Smooth muscle cell (in vitro differentiated cells): ENCODE measurements at regions not wholly inside any gene's neighbourhood (a gene's known extent, or its start where the extent isn't known, plus 50 kb on each side); places are given as distances from the start of the nearest gene placed in this dataset.
"Not testable (repeated sequence)": the region's sequence is repeated elsewhere in the genome, so short reads cannot be mapped to it uniquely, and the experiment has no call there.

Experiments
- DNase-seq: peaks from one replicate; lab custom pipeline; 2025; ENCODE audit not compliant: unreplicated experiment; lab: John Stamatoyannopoulos, UW
- H2AFZ ChIP-seq: fragments of 200-600 bp; sonication (generic); 2 replicates; pipeline ENCODE4 v1.6.0; 2016; ENCODE audit warnings: antibody characterized with exemption, low read depth, mild to moderate bottlenecking
- H3F3A ChIP-seq: fragments of 200-600 bp; sonication (generic); 2 replicates; pipeline ENCODE4 v1.6.0; 2017; ENCODE audit warnings: antibody characterized with exemption, low read depth
- H3K27ac ChIP-seq: fragments of 200-600 bp; sonication (generic); 2 replicates; pipeline ENCODE4 v1.5.1; 2016; ENCODE audit warnings: low read depth, mild to moderate bottlenecking
- H3K27me3 ChIP-seq: fragments of 200-600 bp; sonication (generic); 2 replicates; pipeline ENCODE4 v1.6.1; 2016; ENCODE audit warnings: low read depth, mild to moderate bottlenecking
- H3K36me3 ChIP-seq: fragments of 200-600 bp; sonication (generic); 2 replicates; pipeline ENCODE4 v1.5.1; 2016; ENCODE audit warnings: low read depth
- H3K4me1 ChIP-seq: fragments of 200-600 bp; sonication (generic); 2 replicates; pipeline ENCODE4 v1.5.1; 2016; ENCODE audit warnings: low read depth
- H3K4me2 ChIP-seq: fragments of 200-600 bp; sonication (generic); 2 replicates; pipeline ENCODE4 v1.6.0; 2016; ENCODE audit warnings: mild to moderate bottlenecking
- H3K4me3 ChIP-seq: fragments of 200-600 bp; sonication (generic); 2 replicates; pipeline ENCODE4 v1.5.1; 2016; ENCODE audit warnings: mild to moderate bottlenecking
- H3K79me2 ChIP-seq: fragments of 200-600 bp; sonication (generic); 2 replicates; pipeline ENCODE4 v1.6.0; 2016; ENCODE audit warnings: low read depth, mild to moderate bottlenecking
- H3K9ac ChIP-seq: fragments of 200-600 bp; sonication (generic); 2 replicates; pipeline ENCODE4 v1.6.0; 2016; ENCODE audit warnings: low read depth
- H3K9me3 ChIP-seq: fragments of 200-600 bp; sonication (generic); replicated peaks from 2 replicates; pipeline ENCODE4 v1.5.1; 2016; ENCODE audit warnings: low read depth
- H4K20me1 ChIP-seq: fragments of 200-600 bp; sonication (generic); 2 replicates; pipeline ENCODE4 v1.6.0; 2016; ENCODE audit warnings: low read depth
- WGBS: methylation state at CpG from one replicate; pipeline ENCODE4 v1.1.7; 2016; ENCODE audit warnings: low lambda C conversion rate; 5-methylcytosine and 5-hydroxymethylcytosine counted together
- TF ChIP-seq, protein P1 (sequence below): fragments of 200-600 bp; sonication (generic); IDR thresholded peaks from 2 replicates; pipeline ENCODE4 v1.5.1; 2017; ENCODE audit warnings: borderline replicate concordance, mild to moderate bottlenecking, antibody characterized with exemption; ENCODE audit not compliant: insufficient read depth, poor library complexity, severe bottlenecking

DNA sequence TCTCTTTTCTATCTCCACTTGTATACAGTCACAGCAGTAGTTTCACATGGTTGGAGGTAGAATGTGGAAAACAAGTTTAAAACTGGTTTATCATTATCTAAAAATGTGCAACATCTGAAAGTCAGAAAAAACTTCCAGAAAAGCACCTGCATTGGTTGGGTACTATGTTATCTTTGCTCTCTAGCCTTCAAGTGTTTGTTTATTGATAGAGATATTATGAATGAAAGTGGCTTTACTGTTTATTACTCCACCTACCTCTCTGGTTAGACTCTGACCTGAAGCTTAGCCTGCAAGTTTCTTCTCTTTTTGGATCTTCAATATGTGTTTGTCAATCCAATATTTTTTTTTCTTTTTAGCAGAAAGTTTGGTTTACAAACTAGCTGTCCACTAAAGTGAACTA lies 2161.4 kb upstream of the RAG2 start:
- Histone ChIP-seq H3K4me3 (no peak overlapping the region), H3K9me3 (no peaks in the 10 kb centered on the region), H3K4me2 (no peak overlapping the region), H3K27ac (no peak overlapping the region), H2AFZ (peak overlapping the region; percentile 16), H3K4me1 (no peaks in the 10 kb centered on the region), H3K27me3 (no peaks in the 10 kb centered on the region), H3K36me3 (no peaks in the 10 kb centered on the region), H3K9ac (no peak overlapping the region), H3F3A (no peaks in the 10 kb centered on the region), H3K79me2 (no peaks in the 10 kb centered on the region), H4K20me1 (no peaks in the 10 kb centered on the region)
- no peak for DNase-seq
- TF ChIP-seq, protein P1, sequence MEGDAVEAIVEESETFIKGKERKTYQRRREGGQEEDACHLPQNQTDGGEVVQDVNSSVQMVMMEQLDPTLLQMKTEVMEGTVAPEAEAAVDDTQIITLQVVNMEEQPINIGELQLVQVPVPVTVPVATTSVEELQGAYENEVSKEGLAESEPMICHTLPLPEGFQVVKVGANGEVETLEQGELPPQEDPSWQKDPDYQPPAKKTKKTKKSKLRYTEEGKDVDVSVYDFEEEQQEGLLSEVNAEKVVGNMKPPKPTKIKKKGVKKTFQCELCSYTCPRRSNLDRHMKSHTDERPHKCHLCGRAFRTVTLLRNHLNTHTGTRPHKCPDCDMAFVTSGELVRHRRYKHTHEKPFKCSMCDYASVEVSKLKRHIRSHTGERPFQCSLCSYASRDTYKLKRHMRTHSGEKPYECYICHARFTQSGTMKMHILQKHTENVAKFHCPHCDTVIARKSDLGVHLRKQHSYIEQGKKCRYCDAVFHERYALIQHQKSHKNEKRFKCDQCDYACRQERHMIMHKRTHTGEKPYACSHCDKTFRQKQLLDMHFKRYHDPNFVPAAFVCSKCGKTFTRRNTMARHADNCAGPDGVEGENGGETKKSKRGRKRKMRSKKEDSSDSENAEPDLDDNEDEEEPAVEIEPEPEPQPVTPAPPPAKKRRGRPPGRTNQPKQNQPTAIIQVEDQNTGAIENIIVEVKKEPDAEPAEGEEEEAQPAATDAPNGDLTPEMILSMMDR: no peak

DNA sequence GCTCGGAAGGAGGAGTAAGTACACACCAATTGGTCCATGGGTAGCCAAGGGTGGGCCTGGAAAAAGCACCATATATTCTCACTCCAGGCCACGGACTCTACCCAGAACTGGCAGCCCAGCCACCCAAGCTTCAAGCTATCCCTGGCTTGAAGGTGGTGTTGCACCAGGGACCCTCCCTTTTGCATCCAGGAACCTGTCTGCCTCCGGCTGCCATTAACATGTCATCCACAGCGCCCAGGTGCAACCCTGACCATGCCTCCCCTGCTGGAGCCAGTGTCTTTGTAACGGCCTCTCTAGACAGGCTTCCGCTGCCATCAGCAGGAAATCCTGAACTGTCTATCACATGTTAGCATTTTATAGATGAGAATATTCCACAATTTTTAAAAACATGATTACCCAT lies 2158.5 kb upstream of the RAG2 start:
- Histone ChIP-seq H3K4me2 (no peak overlapping the region), H3K36me3 (no peaks in the 10 kb centered on the region), H3K79me2 (no peaks in the 10 kb centered on the region), H3K27ac (no peak overlapping the region), H3K9ac (no peak overlapping the region), H2AFZ (no peak overlapping the region), H3K9me3 (no peaks in the 10 kb centered on the region), H3K27me3 (no peaks in the 10 kb centered on the region), H3F3A (no peaks in the 10 kb centered on the region), H3K4me1 (no peaks in the 10 kb centered on the region), H4K20me1 (no peaks in the 10 kb centered on the region), H3K4me3 (no peak overlapping the region)
- TF ChIP-seq, protein P1: no peak
- no peak for DNase-seq
- 96% methylated on average over 6 of the region's 6 CpGs for WGBS

DNA sequence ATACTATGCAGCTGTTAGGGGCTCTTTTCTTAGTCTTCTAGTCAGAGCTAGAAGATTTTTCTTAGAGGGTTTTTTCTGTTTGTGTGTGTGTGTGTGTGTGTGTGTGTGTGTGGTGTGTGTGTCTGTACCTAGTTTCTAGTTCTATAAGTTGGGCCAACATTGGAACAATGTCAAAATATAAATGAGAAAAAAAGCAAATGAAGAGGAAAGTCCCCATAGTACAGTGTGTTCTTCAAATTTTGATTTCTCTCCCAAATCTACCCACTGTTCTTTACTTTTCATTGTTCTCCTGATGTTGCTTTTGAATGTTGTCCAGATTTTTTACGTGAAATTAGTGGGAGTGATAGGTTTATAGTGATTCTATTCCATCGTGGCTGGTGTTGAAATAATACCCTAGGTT lies 2153.4 kb upstream of the RAG2 start:
- 89% methylated on average over 2 of the region's 2 CpGs for WGBS
- Histone ChIP-seq H3K27me3 (no peaks in the 10 kb centered on the region), H3K79me2 (no peaks in the 10 kb centered on the region), H3K27ac (no peak overlapping the region), H3K4me3 (no peak overlapping the region), H3K9ac (no peak overlapping the region), H3K36me3 (no peaks in the 10 kb centered on the region), H3F3A (no peaks in the 10 kb centered on the region), H3K9me3 (no peaks in the 10 kb centered on the region), H2AFZ (no peak overlapping the region), H4K20me1 (no peaks in the 10 kb centered on the region), H3K4me2 (no peak overlapping the region), H3K4me1 (no peaks in the 10 kb centered on the region)
- DNase-seq: no peak
- TF ChIP-seq, protein P1: no peak

DNA sequence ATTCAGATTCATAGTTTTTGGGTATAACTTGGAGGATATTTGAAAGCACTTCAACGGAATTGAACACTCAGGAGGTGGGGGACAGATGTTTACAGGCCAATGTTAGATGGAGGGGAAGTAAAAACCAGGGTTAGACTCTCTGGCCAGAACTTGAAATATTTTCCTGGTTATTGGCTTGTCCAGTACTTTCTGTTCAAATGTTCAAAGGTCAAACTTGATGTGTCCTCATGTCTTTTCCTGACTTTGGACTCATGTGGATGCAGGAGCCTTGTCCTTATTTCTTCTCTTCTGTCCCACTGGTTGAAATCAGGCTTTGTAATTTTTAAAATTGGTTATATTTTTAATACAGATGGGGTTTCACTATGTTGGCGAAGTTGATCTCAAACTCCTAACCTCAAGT lies 2148.5 kb upstream of the RAG2 start:
- not testable (repeated sequence) for H3K4me3 ChIP-seq, H3K27me3 ChIP-seq, H4K20me1 ChIP-seq, H3K27ac ChIP-seq, H3F3A ChIP-seq, H2AFZ ChIP-seq, H3K79me2 ChIP-seq, H3K9me3 ChIP-seq, H3K36me3 ChIP-seq, H3K4me2 ChIP-seq, DNase-seq, H3K4me1 ChIP-seq, H3K9ac ChIP-seq
- WGBS: 91% methylated on average over 2 of the region's 2 CpGs
